GM19438 (cell line): ENCODE measurements at regions not wholly inside any gene's neighbourhood (a gene's known extent, or its start where the extent isn't known, plus 50 kb on each side); places are given as distances from the start of the nearest gene placed in this dataset.
"Not testable (repeated sequence)": the region's sequence is repeated elsewhere in the genome, so short reads cannot be mapped to it uniquely, and the experiment has no call there.

Source experiments
- ATAC-seq: cut with Tn5 transposase; IDR thresholded peaks from one replicate; pipeline ENCODE4 v1.9.1; 2021; ENCODE audit warnings: low read depth; ENCODE audit not compliant: unreplicated experiment

DNA sequence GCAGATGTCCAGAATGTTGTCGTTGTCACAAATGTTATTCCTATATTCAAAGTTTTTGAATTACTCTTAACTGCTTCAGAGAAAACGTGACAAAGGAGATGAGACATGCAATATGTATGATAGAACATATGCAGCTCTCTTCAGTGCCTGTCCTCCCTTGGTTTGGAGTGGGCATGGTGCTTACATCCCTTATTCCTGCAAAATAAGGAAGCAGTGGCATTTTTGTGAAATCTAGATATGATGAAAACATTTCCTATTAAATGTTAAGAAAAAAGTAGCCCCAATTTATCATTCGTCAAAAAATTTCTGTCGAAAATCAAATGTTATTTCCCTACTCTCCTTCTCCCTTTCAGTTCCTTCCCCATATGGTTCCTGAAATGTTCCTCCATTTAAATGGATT, 457.5 kb upstream of the FANCL start:
- no peak for ATAC-seq

DNA sequence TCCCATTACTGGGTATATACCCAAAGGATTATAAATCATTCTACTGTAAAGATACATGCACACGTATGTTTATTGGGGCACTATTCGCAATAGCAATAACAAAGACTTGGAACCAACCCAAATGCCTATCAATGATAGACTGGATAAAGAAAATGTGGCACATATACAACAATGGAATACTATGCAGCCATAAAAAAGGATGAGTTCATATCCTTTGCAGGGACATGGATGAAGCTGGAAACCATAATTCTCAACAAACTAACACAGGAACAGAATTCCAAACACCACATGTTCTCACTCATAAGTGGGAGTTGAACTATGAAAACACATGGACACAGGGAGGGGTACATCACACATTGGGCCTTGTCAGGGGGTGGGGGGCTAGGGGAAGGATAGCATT, 453.0 kb upstream of the FANCL start:
- not testable (repeated sequence) for ATAC-seq

DNA sequence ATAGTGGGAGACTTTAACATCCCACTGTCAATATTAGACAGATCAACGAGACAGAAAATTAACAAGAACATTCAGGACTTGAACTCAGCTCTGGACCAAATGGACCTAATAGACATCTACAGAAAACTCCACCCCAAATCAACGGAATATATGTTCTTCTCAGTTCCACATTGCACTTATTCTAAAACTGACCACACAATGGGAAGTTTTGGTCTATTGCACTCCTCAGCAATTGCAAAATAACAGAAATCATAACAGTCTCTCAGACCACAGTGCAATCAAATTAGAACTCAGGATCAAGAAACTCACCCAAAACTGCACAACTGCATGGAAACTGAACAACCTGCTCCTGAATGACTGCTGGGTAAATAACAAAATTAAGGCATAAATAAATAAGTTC, 449.9 kb upstream of the FANCL start:
- not testable (repeated sequence) for ATAC-seq

DNA sequence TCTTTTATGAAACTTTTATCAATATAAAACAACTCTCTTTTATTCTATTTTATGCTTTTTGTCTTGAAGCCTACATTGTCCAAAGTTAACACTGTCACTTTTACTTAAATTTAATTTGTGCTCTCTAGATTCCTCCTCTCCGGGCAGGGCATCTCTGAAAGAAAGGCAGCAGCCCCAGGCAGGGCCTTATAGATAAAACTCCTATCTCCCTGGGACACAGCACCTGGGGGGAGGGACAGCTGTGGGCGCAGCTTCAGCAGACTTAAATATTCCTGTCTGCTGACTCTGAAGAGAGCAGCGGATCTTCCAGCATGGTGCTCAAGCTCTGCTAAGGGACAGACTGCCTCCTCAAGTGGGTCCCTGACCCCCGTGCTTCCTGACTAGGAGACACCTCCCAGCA, 447.7 kb upstream of the FANCL start:
- no peak for ATAC-seq

DNA sequence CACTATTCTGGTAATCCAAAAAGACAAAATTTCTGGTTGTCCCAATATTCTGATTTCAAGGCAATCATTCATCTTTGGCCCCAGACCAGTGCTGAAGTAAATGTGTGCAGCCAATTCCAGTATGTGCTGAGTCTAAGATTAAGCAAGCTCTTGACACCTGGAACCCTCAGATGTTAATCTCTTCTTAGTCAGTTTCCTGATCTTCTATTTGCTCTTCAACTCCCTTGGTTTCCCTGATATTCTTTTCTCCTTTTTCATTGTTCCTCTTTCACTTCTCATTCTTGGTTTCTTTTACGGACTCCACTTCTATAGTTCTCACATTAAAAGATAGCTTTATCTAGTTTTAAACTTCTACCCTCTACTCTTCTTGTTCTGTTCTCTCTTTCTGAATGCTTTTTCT, 445.7 kb upstream of the FANCL start:
- ATAC-seq, result no peak

DNA sequence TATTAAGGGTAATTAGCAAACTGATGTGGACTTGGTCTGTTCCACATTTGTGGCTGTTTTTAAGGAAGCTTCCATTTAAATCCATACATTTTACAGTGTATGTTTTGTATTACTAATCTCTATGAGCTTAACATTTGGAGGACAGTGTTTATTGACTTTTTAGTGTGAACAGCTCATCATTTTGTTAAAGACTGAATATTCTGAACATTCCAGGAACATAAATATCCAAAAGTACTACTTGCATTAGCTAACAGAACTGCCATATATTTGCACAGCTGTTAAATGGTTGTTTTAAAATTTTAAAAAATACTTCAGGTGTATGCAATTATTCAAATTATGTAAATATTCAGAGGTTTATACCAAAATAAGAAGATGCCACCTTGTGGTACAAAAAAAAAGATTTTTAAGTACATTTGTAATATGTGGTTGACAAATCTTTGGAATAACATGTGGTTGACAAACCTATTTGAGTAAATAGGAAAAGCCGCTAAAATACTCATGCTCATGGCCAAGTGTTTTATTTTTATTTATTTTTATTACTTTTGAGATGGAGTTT, 439.7 kb upstream of the FANCL start:
- ATAC-seq, result no peak

DNA sequence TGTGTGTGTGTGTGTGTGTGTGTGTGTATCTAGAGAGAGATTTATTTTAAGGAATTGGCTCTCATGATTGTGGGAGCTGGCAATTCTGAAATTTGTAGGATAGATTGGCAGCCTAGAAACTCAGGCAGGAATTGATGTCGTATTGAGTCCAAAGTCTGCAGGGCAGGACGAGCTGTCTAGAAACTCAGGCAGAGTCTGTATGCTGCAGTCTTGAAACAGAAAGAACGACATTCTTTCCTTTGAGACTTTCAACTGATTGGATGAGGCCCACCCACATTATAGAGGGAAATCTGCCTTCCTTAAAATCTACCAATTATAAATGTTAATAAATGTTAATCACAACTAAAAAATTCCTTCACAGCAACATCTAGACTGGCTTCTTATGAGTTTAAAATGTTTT, 436.6 kb upstream of the FANCL start:
- no peak for ATAC-seq

DNA sequence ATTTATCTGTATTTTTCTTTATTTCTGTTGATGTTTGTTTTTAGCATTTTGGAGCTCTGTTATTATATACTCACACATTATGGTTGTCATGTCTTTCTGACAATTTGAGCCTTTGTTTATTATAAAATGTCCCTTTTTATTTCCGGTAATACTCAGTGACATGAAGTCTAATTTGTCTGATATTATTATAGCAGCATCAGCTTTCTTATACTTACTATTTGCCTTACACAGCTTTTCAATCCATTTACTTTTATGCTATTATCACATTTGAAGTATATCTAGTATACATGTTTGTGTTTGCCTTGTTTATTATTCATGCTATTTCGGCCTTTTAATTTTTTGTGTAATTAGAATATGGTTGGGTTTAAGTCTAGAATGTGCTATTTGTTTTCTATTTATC, 430.6 kb upstream of the FANCL start:
- no peak for ATAC-seq

DNA sequence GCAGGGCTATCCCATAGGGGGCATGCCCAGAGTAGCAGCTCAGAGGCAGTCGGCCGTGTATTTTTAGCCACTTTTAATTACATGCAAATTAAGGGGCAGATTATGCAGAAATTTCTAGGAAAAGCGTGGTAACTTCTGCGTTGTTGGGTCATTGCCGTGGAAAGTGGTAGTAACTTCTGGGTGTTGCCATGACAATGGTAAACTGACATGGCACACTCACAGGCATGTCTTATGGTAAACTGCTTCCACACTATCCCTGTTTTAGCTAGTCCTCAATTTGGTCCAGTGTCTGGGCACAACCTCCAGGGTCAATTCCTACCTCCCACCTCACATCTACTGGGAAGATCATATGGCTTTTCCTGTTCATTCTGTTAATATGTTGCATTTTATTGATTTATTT, 428.9 kb upstream of the FANCL start:
- ATAC-seq, result no peak

DNA sequence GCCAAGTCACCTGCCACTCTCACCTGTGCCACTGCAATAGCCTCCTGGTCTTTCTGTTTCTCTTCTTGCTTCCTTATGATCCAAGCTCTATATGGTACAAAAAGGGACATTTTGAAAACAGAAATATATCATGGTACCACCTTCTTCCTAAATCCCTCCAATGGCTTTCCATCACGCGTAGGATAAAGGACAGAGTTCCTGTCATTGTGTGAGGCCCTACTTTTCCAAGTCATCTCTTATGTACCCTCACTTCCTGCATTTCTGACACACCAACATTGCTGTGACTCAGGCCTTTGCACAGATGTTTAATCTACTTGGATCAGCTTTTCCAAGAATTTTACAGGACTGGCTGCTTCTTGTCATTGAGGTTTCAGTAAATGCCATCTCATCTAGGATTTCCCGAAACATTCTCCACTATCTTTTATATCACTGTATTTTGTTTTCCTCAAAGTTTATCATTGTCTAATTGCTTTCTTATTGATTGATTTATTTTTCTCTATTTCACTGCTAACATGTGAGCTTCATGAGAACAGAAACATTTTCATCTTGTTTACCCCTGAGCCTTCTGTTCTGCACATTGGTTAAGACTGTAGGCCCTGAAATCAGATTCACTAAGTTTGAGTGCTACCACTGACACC, 426.1 kb upstream of the FANCL start:
- no peak for ATAC-seq

DNA sequence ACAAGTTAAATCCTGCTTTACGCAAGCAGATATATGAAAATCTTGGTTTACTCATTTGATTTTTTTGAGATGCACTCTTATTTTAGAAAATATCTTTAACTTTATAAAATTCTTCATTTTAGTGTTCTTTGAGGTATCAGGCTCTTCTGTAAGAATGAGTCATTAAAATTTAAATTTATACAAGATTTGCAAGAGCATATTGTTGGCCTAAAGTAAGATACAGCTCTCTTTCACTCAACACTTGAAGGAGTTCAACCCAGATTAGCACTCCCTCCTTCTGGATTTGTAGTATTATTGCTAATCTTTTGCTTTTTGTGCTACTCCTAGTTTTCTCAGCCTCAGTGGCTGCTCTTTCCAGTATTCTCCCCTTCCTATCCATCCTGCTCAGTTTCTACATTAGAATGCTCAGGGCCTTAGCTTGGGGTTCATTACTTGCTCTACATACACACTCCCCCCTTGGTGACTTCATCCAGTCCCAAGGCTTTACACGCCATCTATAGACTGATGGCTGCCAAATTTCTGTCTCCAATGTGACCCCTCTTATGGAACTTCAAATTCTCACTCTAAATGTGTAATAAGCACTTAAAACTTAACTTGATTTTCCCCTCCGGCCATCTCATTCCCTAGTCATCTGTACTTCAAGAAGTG, 425.3 kb upstream of the FANCL start:
- no peak for ATAC-seq

DNA sequence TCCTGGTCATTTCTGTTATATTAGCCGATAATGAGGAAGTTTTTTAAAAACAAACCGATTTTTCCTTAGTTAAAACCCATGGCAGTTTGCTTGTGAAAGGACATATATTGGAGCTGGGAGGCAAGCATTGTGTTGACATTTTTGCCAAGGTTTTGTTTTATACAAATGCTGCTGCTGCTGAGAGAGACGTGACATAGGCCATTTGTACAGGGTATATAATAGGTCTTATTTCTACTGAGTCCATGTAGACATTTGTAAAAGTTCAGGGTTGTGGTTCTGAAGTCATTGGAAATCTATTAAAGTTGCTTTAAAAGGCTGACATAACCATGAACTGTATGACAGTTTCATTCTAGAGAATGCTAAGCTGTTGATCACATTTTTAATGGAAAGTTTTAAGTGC, 424.0 kb upstream of the FANCL start:
- ATAC-seq, result no peak

DNA sequence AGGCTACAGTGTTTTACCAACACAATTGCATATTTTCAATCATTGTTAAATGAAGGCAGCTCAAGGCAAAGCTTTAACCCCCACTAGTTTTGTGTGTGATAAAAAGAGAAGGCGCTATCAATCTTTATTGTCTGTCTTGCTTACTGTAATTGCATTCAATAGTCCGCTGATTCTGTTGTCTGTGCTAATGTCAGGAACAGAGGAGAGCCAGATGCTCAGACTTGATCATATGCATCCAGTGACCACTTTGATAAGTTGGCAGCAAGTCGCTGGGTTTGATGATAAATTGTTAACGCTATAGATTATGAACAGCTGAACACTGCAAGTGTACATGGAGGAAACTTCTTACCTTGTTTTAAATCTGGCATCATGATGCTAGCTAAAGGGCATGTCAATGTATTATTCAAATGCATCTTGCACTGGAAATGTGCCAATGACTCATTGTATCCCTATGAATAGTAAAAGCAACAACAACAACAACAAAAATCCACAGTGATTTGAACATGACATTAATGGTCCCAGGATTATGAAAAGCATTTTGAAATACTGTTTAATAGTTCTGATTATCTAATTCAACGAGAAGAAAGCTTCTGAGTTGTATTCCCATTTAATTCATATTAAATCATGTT, 423.5 kb upstream of the FANCL start:
- ATAC-seq, result no peak

DNA sequence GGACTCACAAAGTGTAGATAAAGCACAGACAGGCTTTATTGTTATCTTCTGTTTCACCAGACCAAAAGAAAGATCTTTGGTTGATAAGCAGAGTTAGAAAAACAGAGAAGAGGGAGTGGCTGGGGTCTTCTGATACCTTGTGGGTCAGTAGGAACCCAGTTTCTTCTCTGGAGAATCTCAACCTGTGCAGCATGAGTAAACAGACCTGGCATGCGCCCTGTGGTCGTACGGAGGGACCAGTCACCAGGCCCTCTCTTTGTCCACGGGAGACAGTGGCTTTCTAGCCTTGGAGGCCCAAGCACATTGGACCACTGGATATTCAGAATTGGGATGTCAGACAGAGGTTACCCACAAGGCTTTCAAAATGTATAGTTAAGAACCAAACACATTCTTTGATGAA, 418.9 kb upstream of the FANCL start:
- no peak for ATAC-seq

DNA sequence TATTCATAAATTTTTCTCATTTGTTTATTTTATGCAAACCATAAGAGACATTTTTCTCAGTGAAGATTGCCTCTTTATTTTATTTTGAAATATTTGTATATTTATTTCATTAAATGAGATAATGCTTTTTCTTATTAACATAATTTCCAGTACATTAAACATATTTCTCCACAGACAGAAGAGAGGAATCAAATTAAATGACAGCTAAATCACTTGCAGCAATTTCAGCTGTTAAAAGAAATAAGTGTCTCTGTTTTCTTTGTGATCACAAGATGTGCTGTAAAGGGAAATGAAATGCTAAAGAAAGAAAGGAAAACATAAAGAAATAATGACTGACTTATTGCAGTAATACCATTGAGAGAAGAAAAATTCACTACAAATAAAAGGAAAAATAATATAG, 414.0 kb upstream of the FANCL start:
- no peak for ATAC-seq

DNA sequence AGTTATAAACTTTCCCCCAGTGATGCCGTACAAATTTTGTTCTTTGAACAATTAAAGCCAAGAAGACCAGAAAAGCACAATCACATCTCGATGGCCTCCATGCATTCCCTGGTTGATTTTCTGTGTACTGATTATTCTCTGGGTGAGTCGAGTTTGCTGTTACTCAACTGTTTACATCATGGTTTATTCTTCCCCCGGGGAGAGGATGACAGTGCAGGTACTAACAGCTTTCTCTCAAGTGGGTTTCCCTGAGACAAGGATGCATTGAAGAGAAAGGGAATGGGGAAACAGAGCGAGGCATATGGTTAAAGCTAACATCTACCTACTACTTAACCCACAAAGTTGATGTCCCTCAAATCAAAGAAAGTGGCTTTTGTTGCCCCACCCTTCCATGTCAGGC, 410.8 kb upstream of the FANCL start:
- ATAC-seq, result no peak

DNA sequence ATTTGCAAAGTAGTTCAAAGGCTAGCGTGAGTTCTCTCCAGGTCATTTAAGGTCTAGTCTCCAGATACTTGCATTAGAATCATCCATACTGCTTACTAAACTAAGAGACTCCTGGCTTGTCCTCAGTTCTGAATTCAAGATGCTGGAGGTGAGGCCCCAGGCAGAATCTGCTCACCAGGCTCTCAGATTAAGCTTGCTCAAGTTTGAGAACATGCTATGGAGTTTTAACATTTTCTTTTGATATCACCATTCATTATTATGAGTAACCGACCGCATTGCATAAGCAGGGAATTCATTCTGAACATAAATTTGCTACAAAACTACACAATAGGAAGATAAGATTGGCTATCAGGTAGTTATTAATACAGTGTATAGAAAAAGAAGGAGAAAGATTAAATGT, 409.7 kb upstream of the FANCL start:
- ATAC-seq, result no peak

DNA sequence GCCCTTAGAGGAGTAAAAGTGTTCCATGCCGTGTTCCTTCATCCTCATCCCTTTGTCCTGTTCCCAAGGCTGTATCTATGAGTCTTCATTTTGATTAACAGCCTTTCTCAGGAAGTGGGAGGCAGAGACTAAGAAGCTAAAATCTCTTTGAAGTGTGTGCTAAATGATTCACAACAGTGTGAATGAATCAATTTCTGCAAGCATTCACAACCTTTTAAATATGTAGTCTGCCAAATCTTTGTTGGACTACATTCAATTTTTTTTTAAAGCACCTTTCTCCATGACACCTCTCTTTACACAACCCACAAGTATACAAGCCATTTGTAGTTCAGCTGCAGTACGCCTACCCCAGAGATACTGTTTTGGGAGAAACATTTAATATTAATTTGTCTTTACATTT, 408.6 kb upstream of the FANCL start:
- ATAC-seq, result no peak

DNA sequence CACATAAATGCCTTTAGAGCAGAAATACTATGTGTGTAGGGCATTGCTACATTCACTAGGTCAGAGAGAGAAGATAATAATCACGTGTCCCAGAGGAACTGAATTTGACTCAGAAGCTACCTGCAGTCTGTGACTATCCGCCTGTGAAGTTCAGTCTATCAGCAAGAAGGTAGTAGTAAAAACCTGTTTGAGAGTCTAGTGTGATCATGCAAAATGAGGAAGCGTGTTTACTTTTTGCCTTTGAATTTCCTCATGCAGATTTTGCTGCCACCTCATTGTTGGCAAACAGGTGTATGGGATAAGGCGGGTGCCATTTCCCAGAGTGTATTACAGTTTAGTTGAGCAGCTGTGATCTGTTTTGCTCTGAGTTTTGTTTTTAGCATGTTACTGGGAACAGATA, 403.9 kb upstream of the FANCL start:
- ATAC-seq, result no peak

DNA sequence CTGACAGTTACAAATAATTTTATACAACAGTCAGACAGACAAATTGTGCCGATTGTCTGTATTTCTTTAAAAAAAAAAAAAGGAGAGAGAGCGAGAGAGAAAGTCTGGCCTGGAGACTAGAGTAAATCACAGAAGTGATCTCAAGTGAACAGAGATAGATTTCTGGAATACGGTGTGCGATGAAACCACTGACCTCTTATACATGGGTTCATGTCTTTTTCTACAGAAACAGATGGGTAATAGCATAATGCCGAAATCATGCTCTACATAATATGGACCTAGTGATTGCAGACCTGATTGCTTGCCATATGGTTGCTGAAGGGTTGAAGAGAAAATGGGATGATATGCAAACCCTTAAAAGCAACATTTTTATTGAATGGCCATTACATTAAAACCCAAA, 403.3 kb upstream of the FANCL start:
- no peak for ATAC-seq

DNA sequence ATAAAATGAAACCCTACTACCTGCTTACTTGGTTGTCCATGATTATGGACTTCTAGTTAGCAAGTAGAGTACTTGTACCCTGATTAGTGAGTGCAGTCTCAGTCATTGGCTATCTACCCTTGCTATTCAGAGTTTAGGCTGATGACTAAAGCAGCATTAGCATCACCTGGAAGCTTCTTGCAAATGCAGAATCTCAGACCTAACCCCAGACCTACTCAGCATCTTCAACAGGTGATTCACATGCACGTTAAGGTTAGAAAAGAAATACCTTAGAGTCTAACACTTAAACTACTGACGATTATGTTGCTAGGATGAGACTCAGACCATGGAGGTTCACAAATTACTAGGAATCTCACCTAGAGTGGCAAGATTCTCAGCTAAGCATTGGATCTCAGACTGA, 399.9 kb upstream of the FANCL start:
- ATAC-seq, result no peak

DNA sequence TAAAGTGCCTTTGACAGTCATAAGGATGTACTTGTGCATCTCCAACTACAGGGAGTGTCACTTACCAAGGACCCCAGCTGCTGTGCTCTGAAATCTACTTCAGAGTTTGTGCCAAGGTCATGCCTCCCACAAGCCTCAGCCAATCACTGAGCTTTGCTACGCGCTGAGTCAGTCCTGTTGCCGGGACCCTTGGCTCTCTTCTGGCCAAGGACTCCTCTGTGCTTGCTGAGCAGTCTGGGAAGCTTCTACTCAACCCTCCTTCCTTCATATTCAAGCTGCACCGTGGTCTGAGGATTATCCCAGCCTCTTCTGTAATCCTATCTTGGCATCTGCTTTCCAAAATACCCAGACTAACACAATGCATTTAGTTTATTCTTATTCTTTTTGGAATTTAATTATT, 398.9 kb upstream of the FANCL start:
- ATAC-seq, result no peak
